ENCODE measurements at regions not wholly inside any gene's neighbourhood (a gene's known extent, or its start where the extent isn't known, plus 50 kb on each side); places are given as distances from the start of the nearest gene placed in this dataset.

- no peak for DNase-seq (ENCODE audit: low read depth)
These were observed 437.0 kb downstream of the SIPA1L2 start for GRCh38 chr1:232192781-232193450.

GRCh38 chr1:232191560-232191959, 438.4 kb downstream of the SIPA1L2 start:
- DNase-seq (ENCODE audit: low read depth) = no peak

- no peak for DNase-seq (ENCODE audit: low read depth)
These were observed 441.6 kb downstream of the SIPA1L2 start for GRCh38 chr1:232188318-232188717.

- no peak for DNase-seq (ENCODE audit: low read depth)
These were observed 443.0 kb downstream of the SIPA1L2 start for GRCh38 chr1:232186931-232187330.

GRCh38 chr1:232184561-232185530, 445.1 kb downstream of the SIPA1L2 start:
- DNase-seq (ENCODE audit: low read depth) = no peak

GRCh38 chr1:232183802-232184201, 446.1 kb downstream of the SIPA1L2 start:
- no peak for DNase-seq (ENCODE audit: low read depth)

GRCh38 chr1:232183266-232183800, 446.6 kb downstream of the SIPA1L2 start:
- no peak for DNase-seq (ENCODE audit: low read depth)

GRCh38 chr1:232182236-232182635, 447.7 kb downstream of the SIPA1L2 start:
- no peak for DNase-seq (ENCODE audit: low read depth)

GRCh38 chr1:232180779-232181136, 449.2 kb downstream of the SIPA1L2 start:
- DNase-seq (ENCODE audit: low read depth) = no peak

GRCh38 chr1:232179896-232180778, 449.8 kb downstream of the SIPA1L2 start:
- DNase-seq (ENCODE audit: low read depth) = no peak

- DNase-seq (ENCODE audit: low read depth) = no peak
These were observed 451.7 kb downstream of the SIPA1L2 start for GRCh38 chr1:232178191-232178590.

- DNase-seq (ENCODE audit: low read depth) = no peak
These were observed 452.5 kb downstream of the SIPA1L2 start for GRCh38 chr1:232177438-232177837.

- no peak for DNase-seq (ENCODE audit: low read depth)
These were observed 453.7 kb downstream of the SIPA1L2 start for GRCh38 chr1:232176222-232176621.

GRCh38 chr1:232174306-232174705, 455.6 kb downstream of the SIPA1L2 start:
- DNase-seq (ENCODE audit: low read depth) = no peak

- DNase-seq (ENCODE audit: low read depth) = no peak
These were observed 457.4 kb downstream of the SIPA1L2 start for GRCh38 chr1:232172563-232172962.

GRCh38 chr1:232170909-232171308, 459.0 kb downstream of the SIPA1L2 start:
- no peak for DNase-seq (ENCODE audit: low read depth)

GRCh38 chr1:232169436-232169835, 460.5 kb downstream of the SIPA1L2 start:
- no peak for DNase-seq (ENCODE audit: low read depth)

GRCh38 chr1:232168508-232168907, 461.4 kb downstream of the SIPA1L2 start:
- DNase-seq (ENCODE audit: low read depth) = no peak

- no peak for DNase-seq (ENCODE audit: low read depth)
These were observed 463.0 kb downstream of the SIPA1L2 start for GRCh38 chr1:232166942-232167341.

GRCh38 chr1:232164078-232164963, 465.6 kb downstream of the SIPA1L2 start:
- DNase-seq (ENCODE audit: low read depth) = no peak

GRCh38 chr1:232163533-232163932, 466.4 kb downstream of the SIPA1L2 start:
- DNase-seq (ENCODE audit: low read depth) = no peak

All from GM04503 (cell line).